ENCODE measurements at regions not wholly inside any gene's neighbourhood (a gene's known extent, or its start where the extent isn't known, plus 50 kb on each side); places are given as distances from the start of the nearest gene placed in this dataset.
"Not testable (repeated sequence)": the region's sequence is repeated elsewhere in the genome, so short reads cannot be mapped to it uniquely, and the experiment has no call there.

GRCh38 chr21:14677639-14678179 lies 131.6 kb upstream of the SAMSN1 start:
- H3K4me1 ChIP-seq (ENCODE audit: insufficient read depth) = no peaks in the 10 kb centered on the region
- no peaks in the 10 kb centered on the region for H3K36me3 ChIP-seq (ENCODE audit: insufficient read depth)
- no peak overlapping the region for H3K4me3 ChIP-seq (ENCODE audit: low read depth, low read length)
- no peak for DNase-seq (ENCODE audit: extremely low spot score)
- no peak overlapping the region for H3K27ac ChIP-seq (ENCODE audit: low read depth)
- 81% methylated on average over 9 of the region's 9 CpGs for WGBS

- Histone ChIP-seq H3K4me1 (ENCODE audit: insufficient read depth) (no peaks in the 10 kb centered on the region), H3K4me3 (ENCODE audit: low read depth, low read length) (no peak overlapping the region), H3K36me3 (ENCODE audit: insufficient read depth) (no peaks in the 10 kb centered on the region), H3K27ac (ENCODE audit: low read depth) (no peak overlapping the region)
- no peak for DNase-seq (ENCODE audit: extremely low spot score)
Observed at GRCh38 chr21:14677013-14677412, 130.9 kb upstream of the SAMSN1 start.

DNA sequence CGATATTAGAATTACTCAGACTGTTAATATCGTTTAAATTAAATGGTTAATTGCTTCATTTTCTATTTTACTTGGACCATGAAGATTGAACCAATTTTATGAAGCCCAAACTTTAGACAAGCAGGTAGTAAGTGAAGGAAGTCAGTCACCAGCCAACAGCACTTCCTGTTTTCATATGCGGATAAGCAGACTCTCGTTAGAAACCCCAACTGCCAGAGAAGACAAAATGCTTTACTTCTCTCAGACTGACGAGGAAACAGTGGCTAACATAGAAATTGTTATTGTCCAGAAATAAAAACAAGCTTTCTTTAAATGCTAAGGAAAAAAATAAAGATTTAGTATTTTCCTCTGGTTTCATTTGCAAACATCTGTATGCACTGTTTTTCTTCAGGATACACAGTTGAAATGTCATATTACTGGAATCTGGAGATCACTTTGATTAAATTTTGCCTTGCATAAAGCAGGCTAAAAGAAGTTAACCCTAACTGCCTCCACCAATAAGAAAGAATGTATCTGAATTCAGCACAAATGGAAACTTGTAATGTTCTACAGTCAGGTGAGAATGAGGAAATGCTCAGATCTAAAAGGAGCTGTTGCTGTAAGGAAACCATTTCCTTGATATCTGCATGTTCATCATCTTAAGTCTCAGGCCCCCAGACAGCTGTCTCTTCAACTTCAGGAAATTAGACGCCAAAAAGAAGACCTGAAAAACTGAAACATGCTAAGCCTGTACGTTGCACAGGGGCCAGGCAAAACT lies 129.8 kb upstream of the SAMSN1 start:
- no peaks in the 10 kb centered on the region for H3K36me3 ChIP-seq (ENCODE audit: insufficient read depth)
- H3K27ac ChIP-seq (ENCODE audit: low read depth) = peak overlapping the region; percentile 45
- no peak overlapping the region for H3K4me3 ChIP-seq (ENCODE audit: low read depth, low read length)
- WGBS = 57% methylated on average over 7 of the region's 7 CpGs
- no peaks in the 10 kb centered on the region for H3K4me1 ChIP-seq (ENCODE audit: insufficient read depth)
- DNase-seq (ENCODE audit: extremely low spot score) = no peak

- H3K27ac ChIP-seq (ENCODE audit: low read depth) = no peak overlapping the region
- WGBS = 41% methylated on average over 3 of the region's 3 CpGs
- no peak overlapping the region for H3K4me3 ChIP-seq (ENCODE audit: low read depth, low read length)
- H3K36me3 ChIP-seq (ENCODE audit: insufficient read depth) = no peaks in the 10 kb centered on the region
- no peak for DNase-seq (ENCODE audit: extremely low spot score)
- H3K4me1 ChIP-seq (ENCODE audit: insufficient read depth) = no peaks in the 10 kb centered on the region
Observed at GRCh38 chr21:14673649-14674048, 127.5 kb upstream of the SAMSN1 start.

GRCh38 chr21:14672466-14672865 lies 126.4 kb upstream of the SAMSN1 start:
- Histone ChIP-seq H3K36me3 (ENCODE audit: insufficient read depth) (no peaks in the 10 kb centered on the region), H3K4me3 (ENCODE audit: low read depth, low read length) (no peak overlapping the region), H3K4me1 (ENCODE audit: insufficient read depth) (no peaks in the 10 kb centered on the region), H3K27ac (ENCODE audit: low read depth) (no peak overlapping the region)
- DNase-seq (ENCODE audit: extremely low spot score) = no peak
- 68% methylated on average over 1 of the region's 1 CpG for WGBS

- no peak for DNase-seq (ENCODE audit: extremely low spot score)
- no peaks in the 10 kb centered on the region for H3K4me1 ChIP-seq (ENCODE audit: insufficient read depth)
- WGBS = 87% methylated on average over 2 of the region's 2 CpGs
- H3K27ac ChIP-seq (ENCODE audit: low read depth) = no peak overlapping the region
- no peak overlapping the region for H3K4me3 ChIP-seq (ENCODE audit: low read depth, low read length)
- no peaks in the 10 kb centered on the region for H3K36me3 ChIP-seq (ENCODE audit: insufficient read depth)
Observed at GRCh38 chr21:14670409-14670808, 124.3 kb upstream of the SAMSN1 start.

GRCh38 chr21:14669092-14669491 lies 123.0 kb upstream of the SAMSN1 start:
- WGBS = 94% methylated on average over 3 of the region's 3 CpGs
- not testable (repeated sequence) for H3K36me3 ChIP-seq (ENCODE audit: insufficient read depth); H3K27ac ChIP-seq (ENCODE audit: low read depth); DNase-seq (ENCODE audit: extremely low spot score); H3K4me3 ChIP-seq (ENCODE audit: low read depth, low read length); H3K4me1 ChIP-seq (ENCODE audit: insufficient read depth)

- no peak overlapping the region for H3K4me3 ChIP-seq (ENCODE audit: low read depth, low read length)
- H3K27ac ChIP-seq (ENCODE audit: low read depth) = no peak overlapping the region
- DNase-seq (ENCODE audit: extremely low spot score) = no peak
- no peaks in the 10 kb centered on the region for H3K36me3 ChIP-seq (ENCODE audit: insufficient read depth)
- no peaks in the 10 kb centered on the region for H3K4me1 ChIP-seq (ENCODE audit: insufficient read depth)
- 84% methylated on average over 10 of the region's 10 CpGs for WGBS
Observed at GRCh38 chr21:14657241-14658008, 111.3 kb upstream of the SAMSN1 start.

DNA sequence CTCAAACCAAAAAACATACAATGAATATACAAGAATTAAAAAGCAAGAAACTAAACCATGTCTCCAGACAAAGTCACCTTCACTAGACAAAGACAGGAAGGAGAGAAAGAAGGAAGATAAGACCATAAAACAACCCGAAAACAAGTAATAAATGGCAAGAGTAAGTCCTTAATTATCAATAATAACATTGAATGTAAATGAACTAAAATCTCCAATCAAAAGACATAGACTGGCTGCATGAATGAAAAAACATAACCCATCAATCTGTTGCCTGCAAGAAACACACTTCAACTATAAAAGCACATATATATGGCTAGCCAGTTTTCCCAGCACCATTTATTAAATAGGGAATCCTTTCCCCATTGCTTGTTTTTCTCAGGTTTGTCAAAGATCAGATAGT lies 100.8 kb upstream of the SAMSN1 start:
- Histone ChIP-seq H3K27ac (ENCODE audit: low read depth) (no peak overlapping the region), H3K36me3 (ENCODE audit: insufficient read depth) (no peaks in the 10 kb centered on the region), H3K4me3 (ENCODE audit: low read depth, low read length) (no peak overlapping the region), H3K4me1 (ENCODE audit: insufficient read depth) (no peaks in the 10 kb centered on the region)
- WGBS = 76% methylated on average over 1 of the region's 1 CpG
- DNase-seq (ENCODE audit: extremely low spot score) = no peak

GRCh38 chr21:14645702-14646101 lies 99.6 kb upstream of the SAMSN1 start:
- Histone ChIP-seq H3K36me3 (ENCODE audit: insufficient read depth) (no peaks in the 10 kb centered on the region), H3K4me1 (ENCODE audit: insufficient read depth) (no peaks in the 10 kb centered on the region), H3K4me3 (ENCODE audit: low read depth, low read length) (no peak overlapping the region), H3K27ac (ENCODE audit: low read depth) (no peak overlapping the region)
- WGBS = 66% methylated on average over 4 of the region's 4 CpGs
- no peak for DNase-seq (ENCODE audit: extremely low spot score)

DNA sequence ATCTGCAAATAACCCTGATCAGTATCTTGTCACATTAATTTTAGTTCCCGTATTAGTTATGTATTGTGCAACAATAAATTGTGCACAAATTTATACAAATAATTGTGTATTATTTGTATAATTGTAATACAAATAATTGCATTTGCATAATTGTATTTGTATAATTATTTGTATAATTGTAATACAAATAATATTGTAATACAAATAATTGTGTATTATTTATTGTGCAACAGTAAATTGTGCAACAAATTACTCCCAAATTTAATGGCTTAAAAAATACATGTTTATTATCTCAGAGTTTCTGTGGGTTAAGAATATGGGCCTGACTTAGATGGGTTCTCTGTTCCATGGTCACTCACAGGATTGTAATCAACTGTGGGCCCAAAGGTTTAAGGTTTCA lies 86.2 kb upstream of the SAMSN1 start:
- no peak overlapping the region for H3K4me3 ChIP-seq (ENCODE audit: low read depth, low read length)
- H3K36me3 ChIP-seq (ENCODE audit: insufficient read depth) = no peaks in the 10 kb centered on the region
- DNase-seq (ENCODE audit: extremely low spot score) = no peak
- no peaks in the 10 kb centered on the region for H3K4me1 ChIP-seq (ENCODE audit: insufficient read depth)
- WGBS = 96% methylated on average over 1 of the region's 1 CpG
- no peak overlapping the region for H3K27ac ChIP-seq (ENCODE audit: low read depth)

GRCh38 chr21:14630556-14631069 lies 84.5 kb upstream of the SAMSN1 start:
- Histone ChIP-seq H3K4me1 (ENCODE audit: insufficient read depth) (no peaks in the 10 kb centered on the region), H3K4me3 (ENCODE audit: low read depth, low read length) (no peak overlapping the region), H3K36me3 (ENCODE audit: insufficient read depth) (no peaks in the 10 kb centered on the region), H3K27ac (ENCODE audit: low read depth) (no peak overlapping the region)
- 15% methylated on average over 2 of the region's 2 CpGs for WGBS
- DNase-seq (ENCODE audit: extremely low spot score) = no peak

DNA sequence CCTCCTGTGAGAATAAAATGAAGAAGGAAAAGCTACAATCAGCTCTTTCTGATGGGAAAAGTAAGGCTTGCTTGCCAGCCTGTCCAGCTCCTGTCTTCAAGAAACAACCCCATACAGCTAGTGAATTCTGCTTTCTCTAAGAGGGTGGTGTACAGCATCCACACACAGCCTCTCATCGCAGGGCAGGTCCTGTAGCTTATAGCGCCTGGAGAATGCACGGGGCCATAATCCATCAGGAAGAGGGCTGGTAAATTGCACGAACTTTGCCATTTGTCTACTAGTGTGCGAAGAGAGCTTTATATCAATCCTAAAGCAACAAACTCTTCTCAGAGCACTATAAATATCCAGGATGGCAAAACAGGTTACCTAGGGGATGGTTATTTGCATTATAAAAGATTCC lies 83.3 kb upstream of the SAMSN1 start:
- no peak overlapping the region for H3K4me3 ChIP-seq (ENCODE audit: low read depth, low read length)
- 69% methylated on average over 5 of the region's 5 CpGs for WGBS
- H3K36me3 ChIP-seq (ENCODE audit: insufficient read depth) = no peaks in the 10 kb centered on the region
- H3K27ac ChIP-seq (ENCODE audit: low read depth) = no peak overlapping the region
- H3K4me1 ChIP-seq (ENCODE audit: insufficient read depth) = no peaks in the 10 kb centered on the region
- no peak for DNase-seq (ENCODE audit: extremely low spot score)

- not testable (repeated sequence) for H3K4me1 ChIP-seq (ENCODE audit: insufficient read depth); H3K36me3 ChIP-seq (ENCODE audit: insufficient read depth); H3K27ac ChIP-seq (ENCODE audit: low read depth); DNase-seq (ENCODE audit: extremely low spot score); H3K4me3 ChIP-seq (ENCODE audit: low read depth, low read length)
- WGBS = 89% methylated on average over 3 of the region's 3 CpGs
Observed at GRCh38 chr21:14623079-14623478, 77.0 kb upstream of the SAMSN1 start.
